Epithelial cell of prostate (primary cell): ENCODE measurements at regions not wholly inside any gene's neighbourhood (a gene's known extent, or its start where the extent isn't known, plus 50 kb on each side); places are given as distances from the start of the nearest gene placed in this dataset.

Source experiments
- DNase-seq: peaks from one replicate; pipeline ENCODE4 v3.0.0-alpha.2; 2011; ENCODE audit warnings: low read depth, low spot score
- H3K27ac ChIP-seq: fragments of 450-650 bp; 2 replicates; pipeline ENCODE4 v1.5.1; 2017; ENCODE audit warnings: mild to moderate bottlenecking

DNA sequence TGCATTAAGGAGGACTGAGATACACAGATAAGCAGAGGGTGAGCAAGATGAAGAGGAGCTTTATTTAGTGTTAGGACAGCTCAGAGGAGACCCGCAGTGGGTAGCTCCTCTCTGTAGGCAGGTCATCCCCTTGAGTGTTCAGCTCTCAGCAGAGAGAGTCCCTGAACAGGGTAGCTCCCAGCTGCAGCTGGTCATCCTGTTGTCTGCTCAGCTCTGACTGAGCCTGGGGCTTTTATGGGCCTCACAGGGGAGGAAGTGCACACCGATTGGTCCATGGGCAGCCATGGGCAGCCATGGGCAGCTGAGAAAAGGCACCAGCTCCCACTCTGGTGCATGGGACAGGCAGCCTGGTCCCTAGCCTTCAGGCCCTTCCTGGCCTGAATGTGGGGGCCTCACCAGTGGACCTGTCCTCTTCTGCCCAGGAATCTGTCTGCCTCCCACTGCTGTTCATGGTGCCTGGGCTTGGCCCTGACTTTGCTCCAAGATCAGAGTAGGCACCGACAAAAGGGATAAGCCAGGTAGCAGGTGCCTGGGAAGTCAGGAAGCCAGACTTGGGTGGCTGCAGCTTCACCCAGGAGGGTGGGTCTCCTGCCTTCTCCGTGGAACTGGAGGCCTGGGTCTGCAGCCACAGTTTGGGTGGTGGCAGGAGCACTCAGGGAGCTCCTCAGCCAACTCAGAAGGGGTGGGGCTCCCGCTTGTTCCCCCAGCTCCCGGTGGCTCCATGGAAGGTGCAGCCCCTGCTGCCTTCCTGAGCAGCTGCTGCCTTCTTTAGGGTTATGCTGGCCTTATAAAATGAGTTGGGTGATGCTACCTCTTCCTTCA is 54.7 kb downstream of the MYEOV start:
- DNase-seq, result no peak
- H3K27ac ChIP-seq, result no peak overlapping the region

DNA sequence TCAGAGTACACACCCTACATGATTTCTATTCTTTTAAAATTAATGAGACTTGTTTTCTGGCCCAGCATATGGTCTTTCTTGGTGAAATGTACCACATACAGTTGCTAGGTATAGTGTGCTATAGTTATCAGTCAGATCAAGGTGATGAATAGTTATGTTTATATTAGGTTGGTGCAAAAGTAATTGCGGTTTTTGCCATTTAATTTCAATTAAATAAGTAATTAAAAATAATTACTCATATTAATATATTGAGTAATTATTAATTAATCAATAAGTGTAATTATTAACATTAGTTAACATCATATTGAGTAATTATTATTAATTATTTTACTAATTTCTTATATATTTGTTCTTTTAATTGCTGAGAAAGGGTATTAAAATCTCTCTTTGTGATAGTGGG is 56.1 kb downstream of the MYEOV start:
- no peak overlapping the region for H3K27ac ChIP-seq
- no peak for DNase-seq

GRCh38 chr11:69350596-69350995 is 56.6 kb downstream of the MYEOV start:
- peak overlapping the region; percentile 73 for H3K27ac ChIP-seq

DNA sequence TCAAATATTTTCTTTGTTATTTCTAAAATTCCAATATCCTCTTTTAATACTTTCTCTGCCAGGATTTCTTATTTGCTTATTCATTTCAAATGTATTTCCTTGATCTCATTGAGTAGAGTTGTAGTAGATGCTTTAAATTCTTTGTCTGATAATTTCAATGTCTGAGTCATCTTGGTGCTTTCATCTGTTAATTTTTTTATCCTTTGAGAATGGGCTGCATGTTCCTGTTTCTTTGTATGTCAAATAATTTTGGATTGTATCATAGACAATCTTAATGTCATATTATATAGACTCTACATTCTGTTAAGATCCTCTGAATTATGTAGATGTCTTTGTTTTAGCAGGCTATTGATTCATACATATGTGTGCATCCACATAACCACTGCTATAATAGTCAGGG is 57.5 kb downstream of the MYEOV start:
- DNase-seq, result no peak
- peak overlapping the region; percentile 73 for H3K27ac ChIP-seq

More at GRCh38 chr11:69350596-69350995, 56.6 kb downstream of the MYEOV start:
- no peak for DNase-seq

DNA sequence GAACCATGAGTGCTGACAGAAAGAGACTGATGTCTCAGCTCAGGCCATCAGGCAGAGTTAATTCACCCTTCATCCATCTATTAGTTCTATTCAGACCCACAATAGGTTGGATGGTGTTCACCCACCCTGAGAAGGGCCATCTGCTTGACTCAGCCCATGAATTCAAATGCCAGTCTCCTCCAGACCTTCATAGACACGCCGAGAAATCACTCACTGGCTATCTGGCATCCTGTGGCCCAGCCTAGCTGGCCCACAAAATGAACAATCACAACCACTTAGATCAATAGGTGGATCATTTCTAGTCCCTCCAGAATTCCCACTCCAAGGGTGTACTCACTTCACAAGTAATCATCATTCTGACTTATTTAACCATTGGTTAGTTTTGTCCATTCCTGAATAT is 58.2 kb downstream of the MYEOV start:
- H3K27ac ChIP-seq, result peak overlapping the region; percentile 73
- DNase-seq, result no peak

- peak; percentile 84 for DNase-seq
- peak overlapping the region; percentile 73 for H3K27ac ChIP-seq
These were observed 58.9 kb downstream of the MYEOV start for GRCh38 chr11:69352715-69353319.

- DNase-seq, result no peak
- H3K27ac ChIP-seq, result peak overlapping the region; percentile 73
These were observed 60.0 kb downstream of the MYEOV start for GRCh38 chr11:69353696-69354544.

- H3K27ac ChIP-seq, result no peak overlapping the region
- no peak for DNase-seq
These were observed 60.6 kb downstream of the MYEOV start for GRCh38 chr11:69354545-69354897.

GRCh38 chr11:69355346-69355940 is 61.5 kb downstream of the MYEOV start:
- no peak for DNase-seq
- H3K27ac ChIP-seq, result no peak overlapping the region

GRCh38 chr11:69355959-69356702 is 62.2 kb downstream of the MYEOV start:
- DNase-seq, result no peak
- no peak overlapping the region for H3K27ac ChIP-seq

GRCh38 chr11:69356703-69357457 is 62.9 kb downstream of the MYEOV start:
- no peak for DNase-seq
- no peak overlapping the region for H3K27ac ChIP-seq

DNA sequence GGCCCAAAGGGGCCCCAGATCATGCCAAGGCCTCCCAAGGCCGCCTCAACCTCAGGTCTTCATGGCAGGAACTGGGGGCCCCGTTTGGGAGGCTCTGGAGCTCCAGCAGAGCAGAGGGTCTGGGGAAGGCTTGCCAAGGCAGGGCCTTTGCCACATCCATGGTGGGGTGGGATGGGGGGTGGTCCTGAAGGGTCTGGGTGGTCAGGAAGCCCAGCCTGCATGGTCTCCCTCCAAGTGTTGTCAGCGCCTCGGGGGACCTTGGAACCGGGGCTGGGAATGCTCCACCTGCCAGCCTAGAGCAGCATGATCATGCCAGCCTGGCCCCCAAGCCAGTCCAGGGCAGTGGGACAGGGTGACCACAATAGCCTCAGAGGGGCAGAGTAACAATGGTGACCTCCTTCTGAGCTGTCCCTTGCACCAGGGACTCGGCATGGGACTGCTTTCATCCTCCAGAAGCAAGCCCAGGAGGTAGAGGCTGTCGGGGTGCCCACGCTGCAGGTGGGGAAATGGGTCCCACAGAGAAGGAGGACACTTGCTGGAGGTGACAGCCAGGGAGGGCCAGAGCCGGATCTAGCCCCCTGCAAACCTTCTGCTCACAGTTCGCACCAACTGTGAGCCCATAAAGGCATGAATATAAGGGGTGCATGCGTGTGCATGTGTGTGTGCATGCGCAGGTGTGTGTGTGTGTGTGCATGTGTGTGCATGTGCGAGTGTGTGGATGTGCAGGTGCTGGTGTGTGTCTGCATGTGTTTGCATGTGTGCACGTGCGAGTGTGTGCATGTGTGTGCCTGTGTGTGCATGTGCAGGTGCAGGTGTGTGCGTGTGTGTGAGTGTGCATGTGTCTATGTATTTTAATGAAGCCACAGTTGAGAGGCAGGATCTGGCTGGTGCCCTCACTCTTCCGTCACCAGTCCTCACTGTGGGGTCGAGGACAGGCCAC is 63.8 kb downstream of the MYEOV start:
- no peak overlapping the region for H3K27ac ChIP-seq
- no peak for DNase-seq

GRCh38 chr11:69358398-69359020 is 64.6 kb downstream of the MYEOV start:
- DNase-seq, result no peak
- no peak overlapping the region for H3K27ac ChIP-seq

- no peak for DNase-seq
- H3K27ac ChIP-seq, result no peak overlapping the region
These were observed 66.0 kb downstream of the MYEOV start for GRCh38 chr11:69359735-69360480.

DNA sequence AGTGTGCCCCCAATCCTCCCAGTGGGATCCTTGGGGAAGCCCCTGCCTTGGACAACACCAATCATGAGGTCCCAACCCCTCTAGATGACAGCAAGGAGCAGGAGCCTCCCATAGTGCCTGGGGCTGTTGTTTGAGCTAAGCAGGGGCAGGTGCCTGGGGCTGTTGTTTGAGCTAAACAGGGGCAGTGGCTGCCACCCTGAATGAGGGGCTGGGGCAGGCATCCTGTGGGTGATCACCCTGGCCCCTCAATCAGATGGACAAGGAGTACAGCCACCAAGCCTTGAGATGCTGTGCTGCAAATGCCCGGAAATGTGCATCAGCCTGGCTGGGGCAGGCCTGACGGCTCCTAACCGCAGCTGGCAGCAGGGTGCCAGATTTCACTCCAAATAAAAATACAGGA is 66.7 kb downstream of the MYEOV start:
- DNase-seq, result no peak
- no peak overlapping the region for H3K27ac ChIP-seq

GRCh38 chr11:69361048-69361447 is 67.1 kb downstream of the MYEOV start:
- H3K27ac ChIP-seq, result no peak overlapping the region
- no peak for DNase-seq

- no peak for DNase-seq
These were observed 67.5 kb downstream of the MYEOV start for GRCh38 chr11:69361466-69361865.

More at GRCh38 chr11:69361466-69361865, 67.5 kb downstream of the MYEOV start:
- H3K27ac ChIP-seq, result no peak overlapping the region
